ENCODE measurements at regions not wholly inside any gene's neighbourhood (a gene's known extent, or its start where the extent isn't known, plus 50 kb on each side); places are given as distances from the start of the nearest gene placed in this dataset.
A peak's percentile ranks its signal among the peaks of the same experiment; 100 is the strongest.
"Not testable (repeated sequence)": the region's sequence is repeated elsewhere in the genome, so short reads cannot be mapped to it uniquely, and the experiment has no call there.

DNA sequence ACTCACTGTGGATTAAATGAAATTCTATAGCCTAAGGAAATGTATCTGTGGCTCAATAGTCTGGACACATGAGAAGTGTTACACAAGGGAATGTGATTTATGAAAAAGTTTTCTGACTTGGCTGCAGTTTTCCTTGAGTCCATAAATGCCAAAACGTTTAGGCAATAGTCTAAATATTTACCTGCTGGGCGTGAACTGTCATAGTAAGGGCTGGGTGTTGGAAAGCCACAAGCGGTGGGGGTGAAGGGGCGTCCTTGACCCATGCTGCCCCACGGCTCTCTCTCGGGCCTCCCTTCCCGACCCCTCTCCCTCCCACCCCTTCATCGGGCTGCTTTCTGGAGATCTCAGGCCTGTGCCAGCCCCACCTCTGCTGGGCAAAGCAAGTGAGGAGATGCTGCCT lies 223.7 kb downstream of the BUB3 start:
- DNase-seq (ENCODE audit: low spot score): no peak

GRCh38 chr10:123378302-123378701 lies 224.1 kb downstream of the BUB3 start:
- DNase-seq (ENCODE audit: low spot score): no peak

DNA sequence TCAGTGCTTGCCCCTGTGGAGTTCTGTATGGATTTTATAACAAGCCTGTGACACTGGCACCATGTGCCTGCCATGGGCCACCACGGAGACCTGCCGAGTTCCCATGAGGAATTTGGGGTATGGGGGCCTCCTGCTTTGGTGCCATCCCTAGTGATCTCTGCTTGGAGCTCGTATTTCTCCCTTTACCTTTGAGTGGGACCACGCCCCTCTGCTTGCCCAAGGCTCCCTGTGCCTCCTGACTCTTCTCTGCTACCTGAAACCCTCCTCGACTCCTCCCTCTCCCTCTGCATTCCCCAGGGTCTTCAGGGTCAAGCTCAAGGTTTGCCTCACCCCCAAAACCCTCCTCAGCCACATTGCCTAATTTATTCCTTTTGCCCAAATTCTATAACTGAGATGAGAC lies 225.0 kb downstream of the BUB3 start:
- DNase-seq (ENCODE audit: low spot score): no peak

DNA sequence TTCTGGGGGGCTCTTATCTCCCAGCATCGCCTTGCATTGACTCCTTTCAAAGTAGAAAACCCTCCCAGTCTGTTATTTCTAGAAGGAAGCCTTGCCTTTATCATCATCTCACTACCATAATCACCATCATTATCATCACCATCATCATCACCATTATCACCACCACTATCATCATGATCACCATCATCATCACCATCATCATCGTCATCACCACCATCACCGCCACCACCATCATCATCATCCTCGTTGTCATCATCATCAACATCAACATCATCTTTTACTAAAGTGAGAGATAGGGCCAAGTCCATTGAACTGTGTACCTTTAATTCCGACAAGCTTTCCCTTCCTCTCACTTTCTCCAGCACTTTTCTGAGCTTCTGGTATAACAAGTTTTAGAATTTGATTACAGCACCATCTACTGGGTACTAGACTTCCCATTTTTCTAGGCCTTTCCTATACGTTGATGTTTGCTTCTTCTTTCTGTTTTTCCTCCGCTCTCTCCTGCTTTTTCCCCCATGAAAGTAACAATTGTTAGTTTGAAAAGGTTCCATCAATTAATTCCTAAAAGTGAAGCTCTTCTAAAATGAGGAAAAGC lies 226.4 kb downstream of the BUB3 start:
- peak; percentile 52 for DNase-seq (ENCODE audit: low spot score)

GRCh38 chr10:123381224-123381623 lies 227.0 kb downstream of the BUB3 start:
- DNase-seq (ENCODE audit: low spot score): no peak

DNA sequence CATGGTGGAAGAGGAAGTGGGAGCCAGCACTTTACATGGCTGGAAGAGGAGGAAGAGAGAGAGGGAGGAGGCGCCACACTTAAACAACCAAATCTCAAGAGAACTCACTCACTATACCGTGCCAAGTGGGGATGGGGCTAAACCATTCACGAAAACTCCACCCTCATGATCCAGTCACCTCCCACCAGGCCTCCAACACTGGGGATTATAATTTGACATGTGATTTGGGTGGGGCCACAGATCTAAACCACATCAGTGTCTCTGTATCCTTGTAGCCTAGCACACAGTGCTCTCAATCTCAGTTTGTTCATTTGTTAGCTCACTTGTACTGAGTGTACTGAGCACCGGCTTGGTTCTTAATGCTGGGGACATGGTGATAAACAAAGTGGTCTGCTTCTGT lies 228.3 kb downstream of the BUB3 start:
- DNase-seq (ENCODE audit: low spot score): no peak

DNA sequence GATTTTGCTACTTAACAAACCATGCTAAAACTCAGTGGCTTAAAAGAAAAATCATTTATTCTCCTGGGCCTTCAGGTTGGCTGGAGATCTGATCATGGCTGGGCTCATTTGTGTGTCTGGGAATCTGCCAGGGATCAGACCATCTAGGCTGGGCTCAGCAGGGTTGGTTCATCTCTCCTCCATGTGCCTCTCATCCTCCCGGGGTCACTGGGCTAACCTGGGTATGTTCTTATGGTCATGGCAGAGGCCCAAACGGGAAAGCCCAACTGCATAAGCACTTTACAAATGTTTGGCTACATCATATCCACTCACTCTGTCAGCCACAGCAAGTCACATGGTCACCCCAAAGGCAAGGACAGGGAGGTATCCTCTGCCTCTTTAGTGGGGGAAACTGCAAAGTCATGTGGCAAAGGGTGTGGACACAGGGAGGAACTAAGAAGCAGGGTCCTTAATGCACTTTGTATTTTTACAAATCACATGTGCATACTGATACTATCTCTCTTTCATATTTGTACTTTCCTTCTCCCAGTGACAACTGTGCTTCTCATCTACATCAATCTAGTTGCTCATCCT lies 231.4 kb downstream of the BUB3 start:
- DNase-seq (ENCODE audit: low spot score): no peak

DNA sequence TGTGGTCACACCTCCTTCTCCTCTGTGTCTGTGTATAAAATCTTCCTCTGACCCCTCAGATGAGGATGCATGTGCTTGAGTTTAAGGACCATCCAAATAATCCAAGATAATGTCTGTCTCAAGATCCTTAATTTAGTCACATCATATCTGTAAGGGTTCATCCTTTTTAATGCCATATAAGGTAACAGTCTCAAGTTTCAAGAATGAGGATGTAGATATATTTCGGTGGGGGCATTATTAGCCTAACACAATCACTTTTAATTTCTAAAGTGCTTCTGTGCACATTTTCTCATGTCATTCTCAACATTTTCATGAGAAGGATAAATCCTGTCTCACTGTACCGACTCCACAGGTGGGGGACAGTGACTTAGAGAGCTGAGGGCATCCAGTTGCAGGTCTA lies 235.3 kb downstream of the BUB3 start:
- no peak for DNase-seq (ENCODE audit: low spot score)

DNA sequence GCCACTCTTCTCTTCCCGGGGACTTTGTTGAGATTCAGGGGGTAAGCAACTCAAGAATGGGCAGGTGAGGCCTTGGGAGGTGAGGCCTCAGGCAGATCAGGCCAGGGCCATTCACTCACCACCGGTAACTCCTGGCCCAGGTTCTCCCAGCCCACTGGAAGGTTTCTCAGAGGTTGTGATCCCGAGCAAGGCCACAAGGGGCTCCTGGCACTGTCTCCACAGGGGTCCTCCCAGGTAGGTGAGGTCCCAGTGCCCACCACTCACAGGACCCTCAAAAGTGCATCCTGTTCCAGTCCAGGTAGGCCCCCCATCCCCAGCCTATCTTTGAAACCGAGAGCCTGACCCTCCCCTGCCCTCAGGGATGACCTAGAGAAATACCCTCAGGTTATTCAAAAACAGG lies 236.1 kb downstream of the BUB3 start:
- no peak for DNase-seq (ENCODE audit: low spot score)

DNA sequence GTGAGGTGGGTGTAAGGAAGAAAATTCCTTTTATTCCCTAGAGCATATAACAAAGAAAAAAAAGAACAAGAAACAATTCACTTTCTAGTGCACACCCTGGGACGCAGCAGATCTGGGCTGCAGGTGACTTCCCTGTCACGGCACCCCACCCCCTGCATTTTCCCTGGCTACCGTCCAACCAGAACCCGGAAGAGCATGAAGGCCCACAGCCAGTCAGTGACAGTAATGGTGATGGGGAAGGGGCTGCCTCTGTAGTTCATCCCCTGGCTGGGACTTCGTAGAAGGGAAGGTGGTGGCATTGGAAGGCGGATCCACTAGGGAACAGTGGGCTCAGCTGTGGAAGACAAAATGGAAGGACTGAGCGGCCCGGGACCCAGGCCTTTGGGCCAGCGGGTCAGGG lies 236.7 kb downstream of the BUB3 start:
- DNase-seq (ENCODE audit: low spot score): no peak

DNA sequence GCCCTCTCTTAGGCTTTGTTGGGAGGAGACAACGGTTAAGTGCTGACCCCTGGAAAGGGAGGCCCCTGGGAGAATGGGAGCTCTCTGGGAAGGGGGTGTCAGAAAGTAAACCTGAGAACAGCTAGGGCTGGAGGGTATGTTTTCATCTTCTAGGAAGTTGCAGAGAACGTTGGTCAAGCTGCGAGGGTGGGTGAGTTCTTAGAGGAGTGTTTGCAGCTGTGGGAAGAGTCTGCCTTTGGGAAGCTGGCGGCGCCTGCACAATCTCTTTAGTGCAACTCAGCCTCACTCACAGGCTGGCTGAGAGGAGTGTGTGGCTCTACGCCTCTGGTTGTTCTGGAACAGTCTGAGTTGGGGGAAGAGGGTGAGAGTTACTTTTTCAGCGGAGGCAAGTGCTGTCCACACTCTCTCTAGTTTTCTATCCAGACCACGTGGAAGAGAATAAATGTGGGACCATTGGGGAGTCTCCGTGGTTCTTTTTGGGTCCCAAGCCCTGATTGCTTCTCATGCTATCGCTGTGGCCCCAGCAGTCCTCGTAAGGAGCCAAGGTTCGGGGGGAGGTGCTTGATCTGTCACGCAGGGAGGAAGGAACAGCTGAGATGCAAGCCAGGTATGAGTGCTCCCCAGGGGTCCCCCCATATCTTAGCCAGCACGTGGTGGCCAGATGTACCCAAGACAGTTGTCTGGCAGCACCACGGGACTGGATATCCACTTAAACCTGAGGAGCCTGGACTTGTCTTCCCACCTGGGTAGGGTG lies 237.2 kb downstream of the BUB3 start:
- no peak for DNase-seq (ENCODE audit: low spot score)

DNA sequence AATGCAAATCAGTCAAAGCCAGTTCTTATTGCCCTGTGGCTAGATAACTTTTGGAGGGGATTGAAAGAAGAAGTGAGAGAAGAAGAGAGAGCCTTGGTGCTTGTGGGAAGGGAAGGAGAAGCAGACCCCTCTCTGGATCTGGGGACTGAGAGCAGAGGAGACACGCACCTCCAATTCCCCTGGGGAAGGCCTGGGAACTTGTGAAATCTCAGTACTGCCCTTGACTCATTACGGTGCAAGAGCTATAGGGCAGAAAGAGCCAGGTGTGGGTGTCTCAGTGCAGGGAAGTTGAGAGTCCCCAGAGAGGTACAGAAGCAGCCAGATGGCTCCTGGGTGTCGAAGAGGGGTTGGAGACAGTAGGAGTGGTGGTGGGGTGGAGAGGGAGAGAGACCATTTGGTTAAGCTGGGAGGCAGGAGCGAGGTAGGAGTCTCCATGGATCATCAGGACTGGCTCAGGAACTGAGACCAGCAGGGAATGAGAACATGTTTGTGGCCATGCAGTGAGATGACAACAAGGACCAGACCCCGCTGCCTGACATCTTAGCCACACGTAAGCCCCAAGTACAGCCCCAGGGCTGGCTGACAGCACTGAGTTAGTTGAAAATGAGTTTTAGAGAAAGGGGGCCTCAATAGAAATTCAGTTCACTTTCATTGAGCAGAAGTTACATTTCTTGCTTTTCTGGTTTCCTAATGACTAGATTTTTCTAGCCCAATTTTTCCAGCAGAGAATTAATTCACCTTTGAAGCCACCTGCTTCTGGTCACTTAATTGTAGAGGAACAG lies 238.2 kb downstream of the BUB3 start:
- DNase-seq (ENCODE audit: low spot score): peak; percentile 29

DNA sequence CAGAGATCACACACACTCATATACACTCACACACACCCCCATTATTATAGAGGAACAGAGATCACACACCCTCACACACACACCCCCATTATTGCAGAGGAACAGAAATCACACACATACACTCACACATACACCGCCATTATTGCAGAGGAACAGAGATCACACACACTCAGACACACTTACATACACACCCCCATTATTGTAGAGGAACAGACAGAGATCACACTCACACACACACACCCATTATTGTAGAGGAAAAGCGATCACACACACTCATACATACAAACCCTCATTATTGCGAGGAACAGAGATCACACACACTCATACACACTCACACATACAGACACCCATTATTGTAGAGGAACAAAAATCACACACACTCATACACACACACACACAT lies 239.0 kb downstream of the BUB3 start:
- DNase-seq (ENCODE audit: low spot score): no peak

- DNase-seq (ENCODE audit: low spot score): no peak
These were observed 240.2 kb downstream of the BUB3 start for GRCh38 chr10:123394382-123394781.

DNA sequence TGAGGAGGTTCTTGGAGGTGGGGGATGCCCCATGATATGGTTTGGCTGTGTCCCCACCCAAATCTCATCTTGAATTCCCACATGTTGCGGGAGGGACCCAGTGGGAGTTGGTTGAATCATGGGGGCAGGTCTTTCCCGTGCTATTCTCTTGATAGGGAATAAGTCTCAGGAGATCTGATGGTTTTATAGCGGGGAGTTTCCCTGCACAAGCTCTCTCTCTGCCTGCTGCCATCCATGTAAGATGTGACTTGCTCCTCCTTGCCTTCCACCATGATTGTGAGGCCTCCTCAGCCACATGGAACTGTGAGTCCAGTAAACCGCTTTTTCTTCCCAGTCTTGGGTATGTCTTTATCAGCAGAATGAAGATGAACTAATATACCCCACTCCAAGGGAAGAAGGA lies 241.0 kb downstream of the BUB3 start:
- DNase-seq (ENCODE audit: low spot score): not testable (repeated sequence)

- DNase-seq (ENCODE audit: low spot score): no peak
These were observed 241.7 kb downstream of the BUB3 start for GRCh38 chr10:123395906-123396305.

DNA sequence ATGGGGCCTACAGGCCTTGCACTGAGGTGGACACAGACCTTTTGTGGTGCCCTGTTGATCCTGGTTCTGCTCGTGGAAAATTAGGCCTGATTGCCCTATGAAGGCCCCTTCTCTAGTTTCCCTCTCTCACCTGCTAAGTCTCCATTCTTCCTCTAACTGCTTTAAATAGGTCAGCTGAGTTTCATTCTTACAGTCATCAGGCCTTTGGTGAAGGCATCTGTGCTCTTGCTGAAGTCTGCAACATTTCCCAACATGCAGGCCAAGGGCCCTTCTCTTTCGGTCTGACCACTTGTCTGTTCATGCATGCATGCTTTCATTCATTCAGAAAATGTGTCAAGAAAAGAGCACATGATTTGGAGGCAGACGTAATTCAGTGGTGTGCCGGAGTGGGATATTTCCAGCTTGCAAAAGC lies 244.0 kb downstream of the BUB3 start:
- DNase-seq (ENCODE audit: low spot score): no peak

GRCh38 chr10:123398756-123399155 lies 244.6 kb downstream of the BUB3 start:
- no peak for DNase-seq (ENCODE audit: low spot score)

DNA sequence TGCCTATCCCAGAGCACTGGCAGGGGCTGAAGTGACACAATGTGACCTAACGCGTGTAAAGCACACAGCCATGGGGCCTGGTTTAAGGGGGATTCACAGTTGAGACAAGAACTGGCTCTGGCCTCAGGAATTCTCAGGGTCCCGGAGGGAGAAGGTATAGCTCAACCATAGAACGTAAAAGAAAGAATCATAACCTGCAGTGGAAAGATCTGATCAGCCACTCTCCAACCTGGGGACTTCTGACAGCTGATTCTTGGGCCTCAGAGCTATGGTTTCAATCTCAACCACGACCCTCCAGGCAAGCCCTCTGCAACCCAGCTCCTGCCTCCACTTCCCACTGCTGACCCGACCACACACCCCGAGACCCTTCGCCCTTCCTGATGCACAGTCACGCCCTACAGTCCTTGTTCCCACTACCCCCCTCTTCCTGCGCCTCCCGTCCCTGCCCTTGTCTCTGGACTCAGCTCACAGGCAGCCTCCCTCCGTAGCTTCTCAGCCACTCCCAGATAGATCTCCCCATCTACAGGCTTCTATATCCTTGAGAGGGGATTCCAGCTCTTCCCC lies 245.2 kb downstream of the BUB3 start:
- no peak for DNase-seq (ENCODE audit: low spot score)

DNA sequence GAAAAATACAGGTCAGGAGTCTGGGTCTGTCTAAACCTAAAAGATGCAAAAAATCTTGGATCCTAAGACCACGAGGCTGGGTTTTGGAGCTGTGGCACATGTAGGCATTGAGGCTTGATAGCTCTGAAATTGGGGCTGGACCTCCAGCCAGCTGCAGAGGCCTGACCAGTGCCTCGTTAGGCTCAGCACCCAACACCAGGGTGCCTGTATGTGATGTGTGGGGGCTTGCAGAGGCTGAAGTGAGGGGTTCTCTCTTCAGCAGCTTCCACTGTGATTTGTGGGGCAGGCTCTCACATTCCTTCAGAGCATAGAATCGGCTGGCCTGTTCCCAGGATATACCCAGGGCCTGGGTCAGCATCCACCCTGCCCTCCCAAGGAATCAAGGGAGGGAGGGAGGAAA lies 247.8 kb downstream of the BUB3 start:
- DNase-seq (ENCODE audit: low spot score): no peak

DNA sequence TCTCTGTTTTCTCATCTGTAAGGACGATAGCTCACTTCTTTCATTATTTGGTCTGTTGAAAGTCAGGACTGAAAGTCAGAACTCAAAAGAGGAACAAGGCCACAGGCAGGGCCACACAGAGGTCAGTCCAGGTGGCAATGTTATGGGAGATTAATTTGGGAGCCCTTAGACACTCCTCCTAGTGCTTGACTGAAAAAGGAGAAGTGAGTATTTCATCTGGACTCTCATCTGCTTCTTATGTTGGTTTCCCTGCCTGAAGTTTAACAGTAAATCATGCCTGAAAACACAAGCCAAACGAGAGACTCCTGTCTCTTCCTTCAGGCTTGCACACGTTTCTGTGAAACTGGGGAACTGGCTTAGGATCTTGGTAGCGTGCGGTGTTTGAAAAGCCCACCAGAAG lies 248.5 kb downstream of the BUB3 start:
- DNase-seq (ENCODE audit: low spot score): no peak

DNA sequence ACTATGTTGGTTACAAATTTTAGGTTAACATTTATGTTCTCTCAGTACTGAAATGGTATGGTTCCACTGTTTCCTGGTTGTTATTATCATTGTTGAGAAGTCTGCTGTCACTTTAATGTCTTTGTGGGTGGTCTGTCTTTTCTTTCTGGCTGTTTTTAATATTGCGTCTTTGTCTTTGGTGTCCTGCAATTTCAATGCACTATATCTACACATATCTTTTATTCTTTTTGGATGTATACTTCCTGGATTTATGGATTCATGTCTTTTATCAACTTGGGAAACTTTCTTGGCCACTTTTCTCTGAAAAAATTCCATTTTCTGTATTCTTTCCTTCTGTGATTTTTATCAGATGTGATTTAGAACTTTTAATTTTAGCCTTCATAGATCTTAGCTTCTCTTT lies 250.2 kb downstream of the BUB3 start:
- DNase-seq (ENCODE audit: low spot score): no peak

Data from SK-N-DZ (cell line).